ENCODE measurements at regions not wholly inside any gene's neighbourhood (a gene's known extent, or its start where the extent isn't known, plus 50 kb on each side); places are given as distances from the start of the nearest gene placed in this dataset.
A peak's percentile ranks its signal among the peaks of the same experiment; 100 is the strongest.

GRCh38 chr18:72102412-72102811 is 441.7 kb downstream of the CBLN2 start:
- DNase-seq (ENCODE audit: low spot score in 2 of 2), result peak in 1 of 2 donors; percentile 49
- H3K4me3 ChIP-seq (ENCODE audit: low read depth, poor library complexity, severe bottlenecking), result no peak overlapping the region
- TF ChIP-seq POLR2A (IDR thresholded peaks at IDR 0.05), result no peak
- TF ChIP-seq CTCF (IDR thresholded peaks at IDR 0.05), result no peak
- WGBS, 2 donors, result 50 to 89% methylated on average over 1 to 2 of the region's 2 CpGs
- intact Hi-C loops (cut with DNase I; ENCODE audit: low total_unique reads), result no loop called here

DNA sequence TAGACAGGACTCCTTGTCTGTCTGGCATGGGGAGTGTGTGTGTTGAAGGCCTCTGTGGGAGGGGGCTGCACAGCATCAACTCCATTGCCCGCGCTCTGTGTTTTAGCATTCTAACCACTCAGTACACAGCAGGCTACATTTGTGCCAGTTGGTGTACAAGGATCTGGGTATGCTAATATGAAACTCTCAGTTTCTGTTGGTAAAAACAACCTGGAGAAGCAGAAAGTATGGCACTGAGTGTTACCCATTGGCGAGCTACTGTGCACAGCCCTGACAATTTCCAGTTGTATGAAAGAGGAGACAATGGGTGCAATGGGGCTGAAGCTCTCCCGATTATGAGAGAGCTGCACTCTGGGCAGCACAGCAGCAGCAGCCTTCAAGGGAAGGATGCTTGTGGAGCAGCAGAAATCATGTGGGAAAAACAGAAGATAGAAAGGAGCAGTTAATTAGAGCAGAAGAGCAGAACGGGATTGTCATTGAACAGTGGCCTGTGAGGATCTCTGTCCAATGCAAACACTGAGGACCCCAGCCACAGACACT is 443.6 kb downstream of the CBLN2 start:
- TF ChIP-seq CTCF (IDR thresholded peaks at IDR 0.05), result no peak
- no peak for TF ChIP-seq POLR2A (IDR thresholded peaks at IDR 0.05)
- no peak for DNase-seq (ENCODE audit: low spot score in 2 of 2)
- WGBS, 2 donors, result 86 to 91% methylated on average over 5 of the region's 5 CpGs
- intact Hi-C loops (cut with DNase I; ENCODE audit: low total_unique reads), result no loop called here
- H3K4me3 ChIP-seq (ENCODE audit: low read depth, poor library complexity, severe bottlenecking), result no peak overlapping the region

DNA sequence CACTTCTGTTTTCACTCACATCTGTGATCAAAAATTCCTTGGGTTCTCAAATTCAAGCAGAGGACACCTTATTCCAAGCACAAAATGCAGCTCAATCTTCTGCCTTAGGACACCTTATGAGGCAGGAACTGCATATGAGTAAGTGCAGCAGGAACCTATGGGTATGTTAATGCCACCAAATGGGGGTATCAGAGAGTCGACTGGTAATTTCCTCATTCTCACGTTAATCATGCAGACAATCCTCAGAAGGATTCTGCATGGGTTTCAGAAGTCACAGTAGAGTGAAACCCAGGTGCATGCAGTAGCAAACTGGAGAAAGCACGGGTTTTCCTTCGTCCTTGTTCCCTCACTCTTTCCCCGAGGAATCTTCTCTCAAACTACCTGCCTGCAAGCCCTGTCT is 452.8 kb downstream of the CBLN2 start:
- TF ChIP-seq POLR2A (IDR thresholded peaks at IDR 0.05) (no peak), CTCF (IDR thresholded peaks at IDR 0.05) (no peak)
- no peak overlapping the region for H3K4me3 ChIP-seq (ENCODE audit: low read depth, poor library complexity, severe bottlenecking)
- intact Hi-C loops (cut with DNase I; ENCODE audit: low total_unique reads), result no loop called here
- DNase-seq (ENCODE audit: low spot score in 2 of 2), result no peak
- 42 to 49% methylated on average over 5 of the region's 5 CpGs for WGBS, 2 donors

- TF ChIP-seq POLR2A (IDR thresholded peaks at IDR 0.05) (no peak), CTCF (IDR thresholded peaks at IDR 0.05) (no peak)
- intact Hi-C loops (cut with DNase I; ENCODE audit: low total_unique reads), result no loop called here
- DNase-seq (ENCODE audit: low spot score in 2 of 2), result no peak
- 73 to 74% methylated on average over 3 of the region's 3 CpGs for WGBS, 2 donors
- no peak overlapping the region for H3K4me3 ChIP-seq (ENCODE audit: low read depth, poor library complexity, severe bottlenecking)
Measured at GRCh38 chr18:72089432-72089831, 454.7 kb downstream of the CBLN2 start.

DNA sequence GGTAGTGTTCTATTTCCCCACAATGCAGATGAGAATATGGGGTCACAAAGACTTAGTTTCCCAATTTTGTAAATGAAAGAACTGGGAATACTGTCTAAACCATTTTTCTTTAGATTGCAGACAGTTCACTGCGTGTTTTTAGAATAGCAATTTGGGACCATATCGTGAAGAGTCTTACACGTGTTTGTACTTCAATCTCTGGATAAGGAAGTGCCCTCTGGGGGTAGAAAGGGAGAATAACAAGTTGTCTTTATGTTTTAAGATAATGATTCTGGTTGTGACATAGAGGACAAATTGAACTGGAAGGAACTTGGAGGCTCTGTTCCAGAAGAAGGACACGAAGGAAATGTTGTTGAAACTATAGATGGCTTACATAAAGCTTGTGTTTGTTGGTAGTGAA is 457.7 kb downstream of the CBLN2 start:
- WGBS, 2 donors, result 11 to 15% methylated on average over 4 of the region's 4 CpGs
- no peak for DNase-seq (ENCODE audit: low spot score in 2 of 2)
- intact Hi-C loops (cut with DNase I; ENCODE audit: low total_unique reads), result no loop called here
- no peak overlapping the region for H3K4me3 ChIP-seq (ENCODE audit: low read depth, poor library complexity, severe bottlenecking)
- no peak for TF ChIP-seq CTCF (IDR thresholded peaks at IDR 0.05)
- no peak for TF ChIP-seq POLR2A (IDR thresholded peaks at IDR 0.05)

- TF ChIP-seq CTCF (IDR thresholded peaks at IDR 0.05), result no peak
- TF ChIP-seq POLR2A (IDR thresholded peaks at IDR 0.05), result no peak
- H3K4me3 ChIP-seq (ENCODE audit: low read depth, poor library complexity, severe bottlenecking), result no peak overlapping the region
- WGBS, 2 donors, result 91 to 93% methylated on average over 4 of the region's 4 CpGs
- intact Hi-C loops (cut with DNase I; ENCODE audit: low total_unique reads), result no loop called here
- no peak for DNase-seq (ENCODE audit: low spot score in 2 of 2)
Measured at GRCh38 chr18:72075040-72075439, 469.1 kb downstream of the CBLN2 start.
